NCI-H2196 treated with DMSO at 0.1 percent for 48 hours (cell line): ENCODE measurements at regions not wholly inside any gene's neighbourhood (a gene's known extent, or its start where the extent isn't known, plus 50 kb on each side); places are given as distances from the start of the nearest gene placed in this dataset.

Source experiments
- DNase-seq: peaks from one replicate; lab custom pipeline; 2025; ENCODE audit not compliant: unreplicated experiment; lab: John Stamatoyannopoulos, UW

- no peak for DNase-seq
Observed at GRCh38 chr17:12521416-12521815, 144.3 kb upstream of the MYOCD start.

DNA sequence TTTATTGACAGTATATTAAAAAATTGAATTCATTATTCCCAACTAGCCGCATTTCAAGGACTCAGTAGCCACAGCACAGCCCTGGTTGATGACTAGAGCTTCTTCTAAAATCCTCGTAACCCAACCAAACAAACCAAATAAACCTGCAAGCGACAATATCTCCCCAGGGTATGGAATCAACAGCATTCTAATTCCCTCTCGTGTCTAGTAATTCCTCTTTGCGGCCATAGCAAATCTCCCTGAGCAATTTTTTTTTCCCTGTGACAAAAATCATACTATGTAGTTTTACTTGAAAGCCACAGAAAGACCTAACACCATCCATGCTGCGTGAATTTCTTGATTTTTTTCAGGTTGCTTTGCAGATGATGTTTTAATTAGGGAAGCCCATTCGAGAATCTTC is 143.4 kb upstream of the MYOCD start:
- DNase-seq = no peak

GRCh38 chr17:12522743-12523183 is 142.9 kb upstream of the MYOCD start:
- no peak for DNase-seq

GRCh38 chr17:12523244-12523643 is 142.4 kb upstream of the MYOCD start:
- no peak for DNase-seq

DNA sequence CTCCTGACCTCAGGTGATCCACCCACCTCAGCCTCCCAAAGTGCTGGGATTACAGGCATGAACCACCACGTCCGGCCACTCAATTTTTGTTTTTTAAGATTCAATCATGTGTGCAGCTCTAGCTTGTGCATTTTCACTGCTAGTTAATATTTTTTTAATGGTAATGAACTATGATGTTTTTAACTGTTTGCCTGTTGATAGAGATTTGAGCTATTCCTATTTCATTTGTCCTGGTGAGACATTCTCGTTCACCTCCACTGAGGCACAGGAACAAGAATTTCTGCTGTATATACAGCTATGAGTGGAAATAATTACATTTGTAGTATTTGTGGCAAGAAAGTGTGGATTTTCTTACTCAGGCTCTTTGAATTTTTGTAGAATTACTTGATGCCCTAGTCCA is 137.7 kb upstream of the MYOCD start:
- DNase-seq = no peak

- DNase-seq = no peak
Observed at GRCh38 chr17:12530161-12530560, 135.5 kb upstream of the MYOCD start.

- DNase-seq = no peak
Observed at GRCh38 chr17:12536021-12536420, 129.7 kb upstream of the MYOCD start.

- no peak for DNase-seq
Observed at GRCh38 chr17:12536472-12536871, 129.2 kb upstream of the MYOCD start.

DNA sequence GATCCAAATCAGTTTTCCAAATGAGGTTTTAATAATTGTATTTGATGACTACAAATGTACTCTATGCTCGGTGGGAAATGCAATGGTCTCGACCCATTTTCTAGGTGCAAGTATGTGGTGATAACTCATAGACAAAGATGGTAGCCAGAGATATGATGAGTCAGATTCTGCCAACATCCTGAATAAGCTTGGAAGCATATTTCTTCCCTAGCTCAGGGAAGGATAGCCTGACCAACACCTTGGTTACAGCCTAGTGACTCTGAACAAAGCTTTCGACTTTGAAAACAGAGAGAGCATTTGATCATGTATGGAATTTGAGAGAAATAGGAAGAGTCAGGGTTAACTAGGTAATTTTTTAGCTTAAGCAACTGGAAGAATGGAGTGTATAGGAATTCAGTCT is 128.3 kb upstream of the MYOCD start:
- DNase-seq = no peak

- DNase-seq = no peak
Observed at GRCh38 chr17:12538003-12538402, 127.7 kb upstream of the MYOCD start.

GRCh38 chr17:12545877-12546513 is 119.7 kb upstream of the MYOCD start:
- DNase-seq = no peak

DNA sequence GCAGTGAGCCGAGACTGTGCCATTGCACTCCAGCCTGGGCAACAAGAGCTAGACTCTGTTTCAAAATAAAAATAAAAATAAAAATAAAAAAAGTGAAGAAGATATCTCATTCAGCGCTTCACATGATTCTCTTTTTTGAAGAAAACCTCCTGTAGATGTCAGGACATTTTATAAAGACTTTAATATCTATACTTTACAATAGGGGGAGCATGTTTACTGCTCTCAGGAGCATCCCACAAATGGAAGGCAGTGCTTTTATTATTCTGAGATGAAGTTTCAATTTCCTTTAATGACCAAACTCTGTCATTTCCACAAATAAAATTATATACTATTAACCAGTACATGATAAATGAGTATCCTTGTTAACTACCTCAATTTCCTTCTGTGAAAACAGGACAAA is 118.7 kb upstream of the MYOCD start:
- no peak for DNase-seq

DNA sequence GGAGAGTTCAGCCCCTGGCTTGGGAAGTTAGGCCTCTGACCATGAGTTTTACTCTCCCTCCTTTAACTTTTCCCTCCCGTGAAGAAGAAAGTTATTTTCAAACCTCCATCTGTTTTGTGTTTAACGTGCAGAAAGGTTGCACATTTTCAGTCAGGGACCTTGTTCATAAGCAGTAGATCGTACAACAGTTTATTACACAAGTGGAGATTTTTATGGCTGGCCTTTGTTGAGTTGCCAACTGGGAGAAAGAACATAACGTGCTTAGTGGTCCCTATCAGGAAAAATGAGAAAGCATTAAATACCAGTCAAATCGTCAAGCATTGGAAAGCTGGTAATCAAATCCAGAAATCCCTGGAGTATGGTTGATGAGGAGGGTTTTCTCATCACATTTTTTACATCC is 117.9 kb upstream of the MYOCD start:
- no peak for DNase-seq

- no peak for DNase-seq
Observed at GRCh38 chr17:12548558-12548957, 117.1 kb upstream of the MYOCD start.

- DNase-seq = no peak
Observed at GRCh38 chr17:12549499-12550041, 116.1 kb upstream of the MYOCD start.

DNA sequence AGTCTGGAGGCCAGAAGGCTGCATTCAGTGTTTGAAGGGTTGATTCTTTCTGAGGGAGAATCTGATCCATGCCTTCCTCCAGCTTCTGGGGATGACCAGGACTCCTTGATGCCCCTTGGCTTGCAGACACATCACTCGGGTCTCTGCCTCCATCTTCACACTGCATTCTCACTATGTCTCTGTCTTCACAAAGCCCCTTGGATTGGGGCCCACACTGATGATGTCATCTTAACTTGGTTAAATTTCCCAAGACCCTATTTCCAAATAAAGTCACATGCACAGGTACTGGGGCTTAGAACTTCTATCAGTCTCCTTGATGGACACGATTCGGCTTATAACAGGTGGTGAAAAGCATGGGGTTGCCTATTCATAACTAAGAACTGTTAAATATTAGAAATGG is 112.1 kb upstream of the MYOCD start:
- DNase-seq = no peak

GRCh38 chr17:12554251-12554650 is 111.4 kb upstream of the MYOCD start:
- no peak for DNase-seq

DNA sequence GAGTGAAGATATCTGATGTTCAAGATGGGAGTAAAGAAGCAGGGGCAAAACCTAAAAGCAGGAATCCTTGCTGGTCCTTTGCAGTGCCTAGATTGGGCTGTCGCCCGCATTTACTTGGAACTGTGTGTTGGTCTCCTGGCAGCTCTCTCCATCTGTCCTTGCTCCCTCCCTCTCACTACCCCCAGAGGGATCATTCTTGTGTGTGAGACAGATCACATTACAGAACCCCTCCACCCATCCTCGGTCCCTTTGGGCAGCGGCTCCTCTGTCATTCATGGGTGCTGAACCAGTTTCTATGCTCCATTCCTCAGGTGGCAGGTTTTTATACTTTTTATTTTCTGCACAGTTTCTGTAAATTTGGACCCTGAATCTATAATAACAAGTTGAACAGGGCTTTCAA is 99.4 kb upstream of the MYOCD start:
- no peak for DNase-seq

GRCh38 chr17:12567077-12568053 is 98.3 kb upstream of the MYOCD start:
- DNase-seq = no peak

DNA sequence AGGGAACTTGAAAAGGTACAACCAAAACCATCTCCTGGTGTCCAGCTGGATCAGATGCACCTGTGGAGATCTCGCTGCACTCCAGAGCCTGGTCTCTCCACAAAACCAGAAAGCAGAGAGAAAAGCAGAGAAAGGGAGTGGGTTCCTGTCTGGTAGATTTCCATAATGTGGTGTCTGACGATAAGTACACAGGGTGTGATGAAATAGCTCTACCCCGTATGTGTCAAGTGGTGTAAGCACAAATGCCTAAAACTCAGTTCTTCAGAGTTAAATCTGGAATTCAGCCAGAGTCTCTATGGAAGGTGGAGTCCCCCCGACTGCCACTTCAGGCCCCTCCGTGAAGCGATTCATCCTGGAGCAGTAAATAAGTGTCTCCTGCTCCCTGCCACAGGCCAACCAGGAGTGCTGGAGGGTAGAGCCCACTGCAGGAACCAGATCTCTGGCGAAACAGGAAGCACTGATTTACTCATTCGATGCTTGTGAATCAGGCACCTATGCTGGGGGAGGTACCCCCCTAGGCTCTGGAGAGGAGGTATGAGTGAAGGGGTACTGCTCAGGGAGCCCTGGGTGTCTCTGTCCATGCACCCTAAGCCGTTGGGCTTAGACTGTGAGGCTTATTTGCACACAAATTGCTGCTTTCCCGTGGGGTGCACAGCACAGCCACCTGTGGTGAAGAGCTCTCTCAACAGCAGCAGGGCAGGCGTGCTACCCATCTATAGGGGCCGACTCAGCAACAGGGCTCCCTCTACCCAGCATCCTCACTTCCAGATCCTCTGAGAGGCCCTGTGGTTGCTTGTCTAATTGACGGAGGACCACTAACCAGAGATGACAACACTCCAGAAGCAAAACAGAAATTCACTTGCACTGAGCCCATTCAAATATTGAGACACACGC is 97.1 kb upstream of the MYOCD start:
- no peak for DNase-seq

DNA sequence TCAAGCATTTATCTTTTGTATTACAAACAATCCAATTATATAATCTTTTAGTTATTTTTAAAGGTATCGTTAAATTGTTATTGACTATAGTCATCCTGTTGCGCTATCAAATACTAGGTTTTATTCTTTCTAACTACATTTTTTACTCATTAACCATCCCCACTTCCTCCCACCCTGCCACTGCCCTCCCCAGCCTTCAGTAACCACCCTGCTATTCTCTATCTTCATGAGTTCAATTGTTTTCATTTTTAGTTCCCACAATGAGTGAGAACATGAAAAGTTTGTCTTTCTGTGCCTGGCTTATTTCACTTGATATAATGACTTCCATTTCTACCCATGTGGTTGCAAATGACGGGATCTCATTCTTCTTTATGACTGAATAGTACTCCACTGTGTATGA is 94.1 kb upstream of the MYOCD start:
- DNase-seq = no peak
